HEK293 (cell line): ENCODE measurements at regions not wholly inside any gene's neighbourhood (a gene's known extent, or its start where the extent isn't known, plus 50 kb on each side); places are given as distances from the start of the nearest gene placed in this dataset.

ENCODE experiments used
- CTCF ChIA-PET: fragments of 350-600 bp; formaldehyde crosslinking; extraction: SDS; loops from one replicate; lab custom pipeline; 2021; ENCODE audit warnings: antibody characterized with exemption; lab: Yijun Ruan, JAX
- POLR2A ChIA-PET: fragments of 300-600 bp; formaldehyde crosslinking; extraction: SDS; loops from one replicate; lab custom pipeline; 2020; ENCODE audit warnings: antibody characterized with exemption, inconsistent platforms; lab: Yijun Ruan, JAX
- H3K27ac ChIP-seq: fragments of 200-500 bp; sonication (Bioruptor generic); 2 replicates; pipeline ENCODE4 v1.5.1; 2014; ENCODE audit warnings: low read depth, low read length, control low read depth, inconsistent platforms; ENCODE audit errors: extremely low read depth
- H3K36me3 ChIP-seq, 2 experiments: fragments of 200-500 bp in 1 of 2; sonication (Bioruptor generic) in 1 of 2; 1 replicate in 1 of 2; 2 replicates in 1 of 2; pipeline ENCODE4 v1.5.1; 2014 to 2017; ENCODE audit warnings: inconsistent platforms in 2 of 2, low read length in 2 of 2; ENCODE audit not compliant: control insufficient read depth in 2 of 2, insufficient read depth in 1 of 2
- H3K4me1 ChIP-seq: fragments of 200-500 bp; sonication (Bioruptor generic); 2 replicates; pipeline ENCODE4 v1.5.1; 2014; ENCODE audit warnings: mild to moderate bottlenecking, low read length, inconsistent platforms; ENCODE audit not compliant: control insufficient read depth, insufficient read depth
- H3K4me3 ChIP-seq: 2 replicates; pipeline ENCODE4 v1.5.1; 2011; ENCODE audit warnings: low read depth, mild to moderate bottlenecking, control low read depth, low read length, moderate library complexity
- H3K9me3 ChIP-seq: fragments of 200-500 bp; sonication (Bioruptor generic); 2 replicates; pipeline ENCODE4 v1.5.1; 2014; ENCODE audit warnings: low read depth, low read length, inconsistent platforms; ENCODE audit not compliant: control insufficient read depth, insufficient read depth
- ZBTB11 ChIP-seq: fragments of 450-650 bp; formaldehyde crosslinking; conservative IDR thresholded peaks from 2 replicates; pipeline ENCODE4 v1.5.1; 2016; ENCODE audit warnings: low read depth, missing biosample characterization, missing genetic modification characterization
- ZNF792 ChIP-seq: fragments of 450-650 bp; formaldehyde crosslinking; IDR thresholded peaks from 2 replicates; pipeline ENCODE4 v1.5.1; 2016; ENCODE audit warnings: missing biosample characterization, missing genetic modification characterization

- Histone ChIP-seq H3K36me3 (no peaks in the 10 kb centered on the region), H3K4me3 (no peak overlapping the region), H3K4me1 (peaks cover 4% of the 10 kb centered on the region; the same call in 1 of the 2 replicates), H3K9me3 (no peaks in the 10 kb centered on the region), H3K27ac (no peak overlapping the region)
- CTCF ChIA-PET: interaction anchor here (0.7 to 2.3 kb wide), 3 partner anchors 22 to 112 kb away, joined by 3 to 12 read pairs (median 4); no protein-coding TSS in a partner anchor
- TF ChIP-seq ZBTB11 (tag by site-specific recombination) (no peak), ZNF792 (no peak)
- POLR2A ChIA-PET: no interaction called here
Observed at GRCh38 chr2:85939131-85939530, 50.3 kb upstream of the ST3GAL5 start.
